ENCODE measurements at regions not wholly inside any gene's neighbourhood (a gene's known extent, or its start where the extent isn't known, plus 50 kb on each side); places are given as distances from the start of the nearest gene placed in this dataset.

DNA sequence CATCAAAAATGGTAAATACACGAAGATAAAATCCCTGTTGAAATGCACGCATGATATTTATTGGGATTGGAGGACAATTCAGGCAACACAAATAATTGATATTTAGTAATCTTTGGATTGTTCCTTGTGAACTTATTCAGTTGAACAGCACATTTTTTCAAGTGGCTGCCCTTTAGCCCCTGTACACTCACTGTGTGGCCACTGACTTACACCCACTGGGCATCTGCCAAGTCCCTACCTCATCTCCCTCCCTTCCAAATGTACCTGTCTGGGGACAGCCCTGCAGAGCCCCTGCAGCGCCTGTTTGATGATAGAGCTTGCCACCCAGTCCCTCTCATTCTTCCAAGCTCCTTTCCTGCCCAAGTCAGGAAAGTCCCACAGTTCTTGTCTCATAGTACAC lies 154.3 kb downstream of the GLUL start:
- no peak overlapping the region for H2AFZ ChIP-seq (ENCODE audit: insufficient read depth, low read depth, low read length, poor library complexity, severe bottlenecking)
- H3K27ac ChIP-seq (ENCODE audit: low read length in 2 of 2): no peak overlapping the region
- H3K9me3 ChIP-seq (ENCODE audit: control extremely low read depth in 1 of 3, control insufficient read depth in 2 of 3, insufficient read depth in 1 of 3, low read length in 2 of 3): no peaks in the 10 kb centered on the region
- DNase-seq (no peak), ATAC-seq (ENCODE audit: low read depth) (no peak)
- no peaks in the 10 kb centered on the region for H3K79me2 ChIP-seq (ENCODE audit: control insufficient read depth, insufficient read depth, low read length)
- no peak overlapping the region for H3K9ac ChIP-seq (ENCODE audit: low read length)
- POLR2A ChIA-PET: no interaction called here
- H3K27me3 ChIP-seq (replicated peaks in 1 of 4; ENCODE audit: control extremely low read depth in 1 of 4, control insufficient read depth in 3 of 4, insufficient read depth in 4 of 4, low read length in 3 of 4): peaks cover 0 to 4% (median 0%) of the 10 kb centered on the region in 4 experiments
- TF ChIP-seq, protein P1, sequence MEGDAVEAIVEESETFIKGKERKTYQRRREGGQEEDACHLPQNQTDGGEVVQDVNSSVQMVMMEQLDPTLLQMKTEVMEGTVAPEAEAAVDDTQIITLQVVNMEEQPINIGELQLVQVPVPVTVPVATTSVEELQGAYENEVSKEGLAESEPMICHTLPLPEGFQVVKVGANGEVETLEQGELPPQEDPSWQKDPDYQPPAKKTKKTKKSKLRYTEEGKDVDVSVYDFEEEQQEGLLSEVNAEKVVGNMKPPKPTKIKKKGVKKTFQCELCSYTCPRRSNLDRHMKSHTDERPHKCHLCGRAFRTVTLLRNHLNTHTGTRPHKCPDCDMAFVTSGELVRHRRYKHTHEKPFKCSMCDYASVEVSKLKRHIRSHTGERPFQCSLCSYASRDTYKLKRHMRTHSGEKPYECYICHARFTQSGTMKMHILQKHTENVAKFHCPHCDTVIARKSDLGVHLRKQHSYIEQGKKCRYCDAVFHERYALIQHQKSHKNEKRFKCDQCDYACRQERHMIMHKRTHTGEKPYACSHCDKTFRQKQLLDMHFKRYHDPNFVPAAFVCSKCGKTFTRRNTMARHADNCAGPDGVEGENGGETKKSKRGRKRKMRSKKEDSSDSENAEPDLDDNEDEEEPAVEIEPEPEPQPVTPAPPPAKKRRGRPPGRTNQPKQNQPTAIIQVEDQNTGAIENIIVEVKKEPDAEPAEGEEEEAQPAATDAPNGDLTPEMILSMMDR (IDR thresholded peaks at IDR 0.05): no peak
- no peak for TF ChIP-seq EZH2 (IDR thresholded peaks at IDR 0.05; ENCODE audit: borderline replicate concordance, insufficient read depth, low read depth, low read length, poor library complexity, severe bottlenecking)
- H3K4me3 Mint-ChIP-seq: no peak overlapping the region
- H3K36me3 ChIP-seq (replicated peaks in 1 of 2; ENCODE audit: control extremely low read depth in 1 of 2, control insufficient read depth in 1 of 2, extremely low read depth in 1 of 2, insufficient read depth in 2 of 2, low read length in 1 of 2): no peaks in the 10 kb centered on the region
- H3K4me1 Mint-ChIP-seq: peaks cover 6% of the 10 kb centered on the region
- no peaks in the 10 kb centered on the region for H3K9me3 Mint-ChIP-seq (ENCODE audit: insufficient read depth)
- H3K4me2 ChIP-seq (replicated peaks; ENCODE audit: low read depth, low read length, poor library complexity, severe bottlenecking): no peak overlapping the region
- peaks cover 0 to 12% of the 10 kb centered on the region in 2 donors for H3K4me1 ChIP-seq (ENCODE audit: control insufficient read depth in 2 of 2, insufficient read depth in 2 of 2, low read length in 2 of 2)
- CTCF ChIA-PET: no interaction called here
- no peak overlapping the region for H3K4me3 ChIP-seq (ENCODE audit: control extremely low read depth in 1 of 5, extremely low read depth in 1 of 5, insufficient read depth in 1 of 5, low read depth in 2 of 5, low read length in 4 of 5)
- 94% methylated on average over 2 of the region's 3 CpGs for WGBS (ENCODE audit: insufficient coverage)
- intact Hi-C loops (cut with micrococcal nuclease): no loop called here
- H3K27me3 Mint-ChIP-seq: peaks cover 11% of the 10 kb centered on the region
- no peak overlapping the region for H3K27ac Mint-ChIP-seq
- H4K20me1 ChIP-seq (ENCODE audit: control insufficient read depth, insufficient read depth, low read length, poor library complexity, severe bottlenecking): no peaks in the 10 kb centered on the region

DNA sequence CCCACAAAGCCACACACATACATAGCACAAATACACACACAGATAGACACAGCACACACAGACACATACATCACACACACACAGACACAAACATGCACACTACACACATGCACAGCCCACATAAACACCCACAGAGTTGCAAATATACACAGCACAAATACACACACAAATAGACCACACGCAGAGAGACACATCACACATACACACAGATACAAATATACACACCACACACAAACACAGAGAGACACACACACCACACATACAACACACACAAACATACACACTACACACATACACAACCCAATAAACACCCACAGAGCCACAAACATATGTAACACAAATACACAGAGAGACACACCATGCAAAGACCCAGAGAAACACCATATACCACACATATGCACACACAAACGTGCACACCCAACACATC lies 154.9 kb downstream of the GLUL start:
- no peak overlapping the region for H2AFZ ChIP-seq (ENCODE audit: insufficient read depth, low read depth, low read length, poor library complexity, severe bottlenecking)
- H3K9ac ChIP-seq (ENCODE audit: low read length): no peak overlapping the region
- 95% methylated on average over 2 of the region's 2 CpGs for WGBS (ENCODE audit: insufficient coverage)
- no peaks in the 10 kb centered on the region for H4K20me1 ChIP-seq (ENCODE audit: control insufficient read depth, insufficient read depth, low read length, poor library complexity, severe bottlenecking)
- H3K4me2 ChIP-seq (replicated peaks; ENCODE audit: low read depth, low read length, poor library complexity, severe bottlenecking): no peak overlapping the region
- CTCF ChIA-PET: no interaction called here
- peaks cover 0 to 4% (median 0%) of the 10 kb centered on the region in 4 experiments for H3K27me3 ChIP-seq (replicated peaks in 1 of 4; ENCODE audit: control extremely low read depth in 1 of 4, control insufficient read depth in 3 of 4, insufficient read depth in 4 of 4, low read length in 3 of 4)
- no peaks in the 10 kb centered on the region for H3K36me3 ChIP-seq (replicated peaks in 1 of 2; ENCODE audit: control extremely low read depth in 1 of 2, control insufficient read depth in 1 of 2, extremely low read depth in 1 of 2, insufficient read depth in 2 of 2, low read length in 1 of 2)
- no peak for DNase-seq
- H3K27ac ChIP-seq (ENCODE audit: low read length in 2 of 2): no peak overlapping the region
- POLR2A ChIA-PET: no interaction called here
- H3K4me1 ChIP-seq (ENCODE audit: control insufficient read depth in 2 of 2, insufficient read depth in 2 of 2, low read length in 2 of 2): peaks cover 0 to 12% of the 10 kb centered on the region in 2 donors
- no peak overlapping the region for H3K4me3 Mint-ChIP-seq
- H3K9me3 Mint-ChIP-seq (ENCODE audit: insufficient read depth): no peaks in the 10 kb centered on the region
- peaks cover 9% of the 10 kb centered on the region for H3K27me3 Mint-ChIP-seq
- no peaks in the 10 kb centered on the region for H3K79me2 ChIP-seq (ENCODE audit: control insufficient read depth, insufficient read depth, low read length)
- H3K4me3 ChIP-seq (ENCODE audit: control extremely low read depth in 1 of 5, extremely low read depth in 1 of 5, insufficient read depth in 1 of 5, low read depth in 2 of 5, low read length in 4 of 5): no peak overlapping the region
- intact Hi-C loops (cut with micrococcal nuclease): no loop called here
- no peak for ATAC-seq (ENCODE audit: low read depth)
- no peak for TF ChIP-seq EZH2 (IDR thresholded peaks at IDR 0.05; ENCODE audit: borderline replicate concordance, insufficient read depth, low read depth, low read length, poor library complexity, severe bottlenecking)
- peaks cover 6% of the 10 kb centered on the region for H3K4me1 Mint-ChIP-seq
- no peak overlapping the region for H3K27ac Mint-ChIP-seq
- no peaks in the 10 kb centered on the region for H3K9me3 ChIP-seq (ENCODE audit: control extremely low read depth in 1 of 3, control insufficient read depth in 2 of 3, insufficient read depth in 1 of 3, low read length in 2 of 3)

All from B cell (primary cell).